ENCODE measurements at regions not wholly inside any gene's neighbourhood (a gene's known extent, or its start where the extent isn't known, plus 50 kb on each side); places are given as distances from the start of the nearest gene placed in this dataset.

- Histone ChIP-seq H3K36me3 (no peaks in the 10 kb centered on the region), H3K9me3 (ENCODE audit: low read depth) (no peaks in the 10 kb centered on the region), H3K27me3 (no peaks in the 10 kb centered on the region), H3K27ac (no peak overlapping the region), H3K4me3 (no peak overlapping the region), H3K4me1 (ENCODE audit: low read depth) (no peaks in the 10 kb centered on the region)
- peak in 1 of 2 donors; percentile 59 for DNase-seq (ENCODE audit: low read depth in 1 of 2, low spot score in 1 of 2)
- TF ChIP-seq CTCF (IDR thresholded peaks at IDR 0.05; ENCODE audit: low read depth, low read length): no peak
These were observed 92.8 kb downstream of the SNX18 start for GRCh38 chr5:54610197-54610944.

GRCh38 chr5:54608423-54609085, 91.0 kb downstream of the SNX18 start:
- no peaks in the 10 kb centered on the region for H3K36me3 ChIP-seq
- H3K27me3 ChIP-seq: no peaks in the 10 kb centered on the region
- no peaks in the 10 kb centered on the region for H3K9me3 ChIP-seq (ENCODE audit: low read depth)
- no peak for TF ChIP-seq CTCF (IDR thresholded peaks at IDR 0.05; ENCODE audit: low read depth, low read length)
- H3K4me1 ChIP-seq (ENCODE audit: low read depth): no peaks in the 10 kb centered on the region
- H3K4me3 ChIP-seq: no peak overlapping the region
- peak in 1 of 2 donors; percentile 43 for DNase-seq (ENCODE audit: low read depth in 1 of 2, low spot score in 1 of 2)
- no peak overlapping the region for H3K27ac ChIP-seq

- no peaks in the 10 kb centered on the region for H3K9me3 ChIP-seq (ENCODE audit: low read depth)
- no peaks in the 10 kb centered on the region for H3K36me3 ChIP-seq
- no peak overlapping the region for H3K27ac ChIP-seq
- DNase-seq (ENCODE audit: low read depth in 1 of 2, low spot score in 1 of 2): no peak
- no peak for TF ChIP-seq CTCF (IDR thresholded peaks at IDR 0.05; ENCODE audit: low read depth, low read length)
- no peak overlapping the region for H3K4me3 ChIP-seq
- H3K27me3 ChIP-seq: no peaks in the 10 kb centered on the region
- no peaks in the 10 kb centered on the region for H3K4me1 ChIP-seq (ENCODE audit: low read depth)
These were observed 89.4 kb downstream of the SNX18 start for GRCh38 chr5:54607006-54607405.

- Histone ChIP-seq H3K4me1 (ENCODE audit: low read depth) (no peaks in the 10 kb centered on the region), H3K9me3 (ENCODE audit: low read depth) (no peaks in the 10 kb centered on the region), H3K27me3 (no peaks in the 10 kb centered on the region), H3K36me3 (no peaks in the 10 kb centered on the region), H3K27ac (no peak overlapping the region), H3K4me3 (no peak overlapping the region)
- DNase-seq (ENCODE audit: low read depth in 1 of 2, low spot score in 1 of 2): peak in 1 of 2 donors; percentile 78
- TF ChIP-seq CTCF (IDR thresholded peaks at IDR 0.05; ENCODE audit: low read depth, low read length): no peak
These were observed 85.8 kb downstream of the SNX18 start for GRCh38 chr5:54603372-54603771.

- no peak for DNase-seq (ENCODE audit: low read depth in 1 of 2, low spot score in 1 of 2)
- no peaks in the 10 kb centered on the region for H3K4me1 ChIP-seq (ENCODE audit: low read depth)
- H3K27ac ChIP-seq: no peak overlapping the region
- no peaks in the 10 kb centered on the region for H3K27me3 ChIP-seq
- no peaks in the 10 kb centered on the region for H3K36me3 ChIP-seq
- no peak for TF ChIP-seq CTCF (IDR thresholded peaks at IDR 0.05; ENCODE audit: low read depth, low read length)
- no peaks in the 10 kb centered on the region for H3K9me3 ChIP-seq (ENCODE audit: low read depth)
- H3K4me3 ChIP-seq: no peak overlapping the region
These were observed 84.9 kb downstream of the SNX18 start for GRCh38 chr5:54602475-54602874.

Measured in cardiac muscle cell (in vitro differentiated cells and primary cell).